GM21390 (cell line): ENCODE measurements at regions not wholly inside any gene's neighbourhood (a gene's known extent, or its start where the extent isn't known, plus 50 kb on each side); places are given as distances from the start of the nearest gene placed in this dataset.
"Not testable (repeated sequence)": the region's sequence is repeated elsewhere in the genome, so short reads cannot be mapped to it uniquely, and the experiment has no call there.

Experiments
- ATAC-seq: cut with Tn5 transposase; IDR thresholded peaks from one replicate; pipeline ENCODE4 v1.9.1; 2021; ENCODE audit not compliant: unreplicated experiment

DNA sequence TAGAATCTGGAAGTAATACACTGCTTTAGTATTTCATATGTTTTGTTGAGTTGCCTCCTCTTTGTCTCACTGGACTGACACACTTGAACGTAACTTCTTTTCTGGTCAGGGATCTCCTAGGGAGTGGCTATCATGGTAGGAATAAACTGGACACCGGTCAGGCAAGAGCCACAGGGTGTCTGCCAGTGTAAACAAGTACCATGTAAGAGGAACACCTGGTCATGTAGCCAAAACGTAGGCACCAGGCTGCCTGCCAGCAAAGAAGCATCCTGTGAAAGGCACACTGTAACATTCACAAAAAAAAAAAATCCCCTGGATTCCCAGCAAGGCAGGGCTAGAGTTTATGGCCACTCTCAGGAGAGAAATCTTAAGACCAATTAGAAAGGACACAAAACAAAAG is 372.8 kb upstream of the RND3 start:
- no peak for ATAC-seq

DNA sequence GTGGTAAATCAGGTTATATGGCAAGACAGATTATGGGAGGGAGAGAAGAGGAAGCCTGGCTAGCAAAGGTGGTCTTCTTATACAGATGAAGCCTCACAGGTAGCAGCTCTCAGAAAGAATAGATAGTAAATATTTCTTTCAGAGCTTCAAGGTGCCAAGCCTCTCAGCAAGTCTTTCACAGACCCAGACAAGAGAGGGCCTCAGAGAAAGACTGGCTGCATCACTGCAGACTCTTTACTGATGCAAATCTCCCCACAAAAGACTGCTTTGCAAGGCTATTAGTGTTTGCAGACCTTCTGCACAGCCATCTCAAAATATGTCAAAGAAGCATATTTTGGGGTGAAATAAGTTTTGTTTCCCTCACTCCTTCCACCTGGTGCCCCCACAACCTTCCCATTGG is 372.4 kb upstream of the RND3 start:
- no peak for ATAC-seq

DNA sequence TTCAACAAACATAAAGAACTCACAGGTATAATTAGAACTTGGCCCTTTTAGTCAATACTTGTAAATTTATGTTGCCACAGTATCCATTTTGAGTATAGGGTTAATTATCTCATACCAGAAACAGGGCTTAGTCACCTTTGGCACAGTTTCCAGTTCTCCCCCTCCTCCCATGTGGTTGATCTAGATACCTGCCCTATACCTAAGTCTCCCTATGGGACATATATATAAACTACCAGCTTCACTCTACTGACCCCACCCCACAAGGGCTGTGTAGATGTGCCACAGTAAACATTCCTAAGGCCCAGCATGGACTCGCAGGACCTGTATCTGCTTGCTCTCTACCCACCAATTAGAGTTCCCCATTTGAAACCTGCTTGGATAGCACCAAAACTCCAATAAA is 371.7 kb upstream of the RND3 start:
- no peak for ATAC-seq

DNA sequence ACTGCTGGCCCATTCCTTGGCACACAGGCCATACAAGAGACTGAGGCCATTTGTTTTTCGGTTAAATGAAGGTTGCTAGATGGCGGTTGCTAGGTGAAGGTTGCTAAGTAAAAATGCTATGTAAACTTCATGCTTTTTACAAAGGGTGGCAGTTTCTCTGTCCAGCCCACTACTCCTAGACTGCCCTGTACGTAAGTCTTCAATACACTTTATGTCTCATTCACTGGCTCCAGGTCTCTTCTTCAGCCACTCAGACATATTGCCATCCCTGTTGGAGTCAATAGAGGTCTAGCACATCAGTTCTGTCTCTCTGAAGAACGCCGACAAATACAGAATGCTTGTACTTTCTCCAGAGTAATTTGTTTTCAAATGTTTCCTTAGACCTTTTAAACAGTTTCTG is 370.9 kb upstream of the RND3 start:
- no peak for ATAC-seq

DNA sequence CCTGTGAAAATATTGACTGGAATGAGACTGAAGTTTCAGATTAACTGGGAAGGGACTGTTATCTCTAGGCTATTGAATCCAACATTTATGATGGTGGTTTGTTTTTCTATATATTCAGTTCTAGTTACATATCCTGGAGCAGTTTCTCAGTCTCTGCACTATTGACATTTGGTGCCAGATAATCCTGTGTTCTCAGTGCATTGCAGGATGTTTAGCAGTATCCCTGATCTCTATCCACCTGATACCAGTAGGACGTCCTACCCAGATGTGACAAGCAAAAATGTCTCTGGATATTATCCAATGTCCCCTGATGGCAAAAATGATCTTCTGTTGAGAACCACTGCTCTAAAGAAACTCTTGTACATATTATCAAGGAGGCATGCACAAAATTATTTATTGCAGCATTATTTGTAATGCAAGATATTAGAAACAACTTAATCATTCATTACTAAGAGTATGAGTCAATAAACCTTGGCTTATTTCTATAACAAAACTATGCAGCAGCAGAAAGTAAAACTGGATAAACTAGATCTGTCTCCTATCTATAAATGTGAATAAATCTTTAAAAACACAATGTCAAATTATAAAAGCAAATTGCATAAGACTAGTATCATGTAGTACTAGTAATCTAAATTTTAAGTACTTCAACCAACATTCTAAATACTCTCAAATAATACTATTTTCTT is 369.3 kb upstream of the RND3 start:
- ATAC-seq = no peak

DNA sequence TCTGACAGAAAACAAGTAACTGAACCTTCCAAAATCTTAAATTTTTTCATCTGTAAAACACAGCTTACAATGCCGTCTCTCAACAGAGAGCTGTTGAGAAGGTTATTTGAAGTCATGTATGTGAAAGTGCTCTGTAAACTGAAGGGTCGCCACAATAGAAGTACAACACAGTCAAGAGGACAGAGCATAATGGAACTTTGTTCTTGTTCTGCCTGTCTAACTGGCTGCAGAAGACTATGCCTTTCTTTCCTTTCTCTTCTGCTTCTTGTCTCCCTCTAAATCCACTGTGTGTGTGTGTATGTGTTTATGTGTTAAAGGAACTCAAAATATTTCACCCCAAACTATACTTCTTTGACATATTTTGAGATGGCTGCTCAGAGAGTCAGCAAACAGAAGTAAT is 365.8 kb upstream of the RND3 start:
- ATAC-seq = no peak

DNA sequence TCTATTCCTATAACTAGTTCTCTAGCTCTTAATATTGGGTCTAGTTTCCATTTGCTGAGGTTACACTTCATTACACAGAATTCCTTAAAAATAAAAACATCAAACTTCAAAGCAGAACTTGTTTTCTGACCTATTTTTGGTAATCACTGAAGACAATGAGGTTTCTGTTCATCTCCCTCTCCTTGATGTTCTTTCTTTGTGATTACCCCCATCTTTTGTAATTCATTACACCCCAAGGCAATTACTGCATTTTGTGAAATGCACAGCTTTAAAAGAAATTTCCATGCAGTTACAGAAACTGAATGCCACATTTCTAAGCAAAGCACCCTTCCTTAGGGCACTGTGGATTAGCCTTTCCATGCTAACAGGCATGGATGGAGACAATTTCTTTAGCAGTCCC is 363.2 kb upstream of the RND3 start:
- no peak for ATAC-seq

DNA sequence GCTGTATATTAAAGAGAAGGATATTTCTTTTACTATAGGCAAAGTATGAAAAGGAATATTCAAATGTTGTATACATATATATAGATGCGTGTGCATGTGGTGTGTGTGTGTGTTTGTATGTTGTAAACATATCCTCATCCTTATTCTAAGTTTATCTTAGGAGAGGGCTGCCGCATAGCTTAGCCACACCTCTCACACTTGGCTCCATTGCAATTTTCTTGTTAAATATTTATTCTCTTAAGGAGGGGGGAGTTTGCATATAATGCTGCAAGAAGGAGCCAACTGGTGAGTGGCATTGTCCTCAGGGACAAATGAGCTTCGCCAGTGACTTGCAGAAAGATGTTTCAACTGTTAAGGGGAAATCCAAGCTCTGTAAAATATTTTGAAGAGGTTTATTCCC is 360.1 kb upstream of the RND3 start:
- no peak for ATAC-seq

DNA sequence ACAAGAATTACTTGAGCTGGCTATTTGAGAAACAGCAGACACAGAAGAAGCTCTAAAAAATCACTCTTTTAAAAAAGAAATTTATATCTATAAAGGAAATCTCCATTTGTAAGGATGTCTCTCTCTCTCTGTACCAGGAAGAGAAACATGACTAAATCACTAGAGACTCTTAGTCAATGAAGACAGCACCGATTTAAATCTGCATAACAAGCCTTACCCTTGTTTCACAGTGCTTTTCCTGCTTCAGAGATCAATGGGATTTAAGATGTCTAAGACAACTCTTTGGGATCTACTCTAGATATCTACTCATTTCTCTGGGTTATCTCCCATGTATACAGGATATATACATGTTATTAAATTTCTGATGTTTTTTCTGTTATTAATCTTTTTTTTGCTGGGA is 359.2 kb upstream of the RND3 start:
- ATAC-seq = no peak

DNA sequence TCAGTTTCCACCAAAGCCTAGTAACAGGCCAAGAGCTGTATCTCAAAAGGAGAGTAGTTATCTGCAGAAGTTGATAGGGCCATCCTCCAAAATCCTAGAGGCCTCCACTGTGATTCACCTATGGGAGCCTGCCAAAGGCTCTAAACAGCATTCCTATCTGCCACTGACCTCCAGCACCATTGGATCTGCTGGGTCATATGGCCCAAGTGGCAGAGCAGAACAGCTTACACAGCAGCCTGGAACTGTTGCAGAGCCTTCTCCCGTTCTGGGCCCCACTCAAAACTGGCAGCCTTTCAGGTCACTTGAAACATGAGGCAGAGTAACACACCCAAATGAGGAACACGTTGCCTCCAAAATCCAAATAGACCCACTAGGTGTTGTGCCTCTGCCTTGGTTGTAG is 345.2 kb upstream of the RND3 start:
- no peak for ATAC-seq

DNA sequence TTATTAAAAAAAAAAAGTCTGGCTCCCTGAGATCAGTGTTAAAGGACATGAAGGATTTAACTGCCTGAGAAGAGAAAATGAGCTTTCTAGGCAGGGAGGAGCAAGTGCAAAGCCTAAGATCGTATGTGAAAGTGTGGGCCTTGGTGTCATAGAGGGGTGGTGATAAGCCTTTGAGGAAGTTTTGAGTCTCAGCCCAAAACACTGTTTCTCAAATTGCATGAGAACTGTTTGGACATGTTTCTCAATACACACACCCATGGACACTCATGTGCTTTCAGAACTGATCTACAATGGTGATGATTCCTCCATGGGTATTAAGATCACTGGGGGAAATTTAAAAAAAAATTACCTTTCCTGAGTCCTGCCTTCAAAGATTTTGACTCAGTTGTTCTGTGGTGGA is 336.7 kb upstream of the RND3 start:
- no peak for ATAC-seq

DNA sequence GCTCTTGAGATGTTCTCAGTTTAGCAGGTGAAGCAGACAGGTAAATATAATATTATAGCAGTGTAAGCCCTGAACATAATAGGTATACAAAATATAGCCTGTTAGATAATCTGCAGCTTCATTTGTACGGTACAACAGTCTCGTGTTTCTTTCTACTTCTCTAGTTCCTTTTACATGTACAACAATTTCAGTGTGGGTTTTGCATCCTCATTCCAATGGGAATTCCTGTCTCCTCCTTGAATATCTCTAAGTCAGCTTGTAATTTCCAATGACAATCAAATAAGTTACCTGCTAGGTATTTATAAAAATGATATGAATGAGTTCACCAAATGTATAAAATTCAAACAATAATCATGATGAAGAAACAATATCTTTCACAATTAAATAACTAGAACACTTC is 330.0 kb upstream of the RND3 start:
- ATAC-seq = no peak

DNA sequence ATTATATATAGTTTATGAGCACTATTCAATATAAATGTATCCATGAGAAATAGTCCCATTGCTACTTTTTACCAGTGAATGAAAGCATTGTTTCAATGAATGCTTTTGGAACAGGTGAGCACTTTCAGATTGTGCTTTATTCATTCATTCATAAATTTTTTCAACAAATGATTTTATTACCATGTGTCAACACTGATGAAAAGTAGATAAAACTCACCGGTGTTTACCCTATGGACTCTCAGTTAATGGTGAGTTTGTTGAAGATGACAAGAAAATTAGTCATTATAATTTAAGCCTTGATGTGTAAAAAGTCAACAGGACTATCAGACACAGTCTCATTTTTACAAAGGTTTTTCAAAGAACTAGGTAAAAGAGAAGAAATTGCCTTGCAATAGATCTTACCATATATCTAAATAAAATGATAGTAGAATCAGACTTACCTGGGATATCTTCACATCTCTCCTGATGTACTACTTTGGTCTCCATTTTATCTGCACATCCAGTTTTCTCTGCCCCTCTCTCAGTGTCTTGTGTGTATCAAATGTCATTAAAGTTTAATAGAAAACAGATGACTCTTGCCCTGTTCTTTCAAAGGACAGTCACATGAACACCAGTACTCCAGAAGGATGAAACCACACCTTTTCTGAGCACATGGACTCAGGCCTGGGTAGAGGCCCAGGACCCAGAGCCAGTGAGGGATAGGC is 325.3 kb upstream of the RND3 start:
- no peak for ATAC-seq

DNA sequence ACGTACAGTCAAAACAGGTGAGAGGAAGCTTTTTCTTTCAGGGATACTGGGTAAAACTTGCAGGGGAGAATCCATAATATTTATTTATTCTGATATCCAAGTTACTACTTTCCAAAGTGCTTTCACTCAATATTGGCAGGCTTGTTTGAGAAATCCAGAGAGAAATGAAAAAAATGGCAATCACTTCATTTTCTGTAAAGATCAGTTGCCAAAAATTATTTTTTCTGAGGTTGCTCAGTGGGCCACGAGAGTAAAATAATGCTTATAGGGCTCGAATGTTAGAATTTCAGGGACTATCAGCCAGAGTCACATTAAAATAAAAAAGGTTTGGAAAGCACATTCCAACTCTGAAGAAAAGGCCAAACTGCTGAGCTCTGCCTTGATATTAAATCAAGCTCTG is 324.6 kb upstream of the RND3 start:
- no peak for ATAC-seq

DNA sequence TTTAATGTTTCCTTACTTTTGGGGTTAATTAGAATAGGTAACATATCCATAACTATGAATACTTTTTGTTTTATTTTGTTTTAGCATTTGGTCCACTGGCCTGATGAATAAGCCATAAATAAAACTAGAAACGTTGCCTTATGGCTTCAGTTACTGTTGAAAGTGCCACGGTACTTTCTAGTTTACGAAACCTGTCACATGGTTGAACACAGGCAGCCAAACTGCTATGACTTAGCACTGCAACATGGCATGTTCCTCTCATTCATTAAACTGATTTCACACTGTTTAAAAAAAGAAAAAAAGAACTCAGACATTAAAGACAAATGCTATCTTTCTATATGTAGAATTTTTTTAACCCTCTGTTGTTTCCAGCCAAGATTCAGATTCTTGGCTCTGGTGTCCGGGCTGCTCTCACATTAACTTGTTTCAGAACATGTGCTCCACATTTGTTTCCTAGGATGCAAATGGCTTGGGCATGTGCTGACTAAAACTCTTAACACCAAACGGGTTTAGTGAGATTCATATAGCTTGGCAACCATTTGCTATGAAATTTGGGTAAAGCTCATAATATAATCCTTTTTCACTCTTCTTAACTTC is 323.9 kb upstream of the RND3 start:
- peak; percentile 57 for ATAC-seq

DNA sequence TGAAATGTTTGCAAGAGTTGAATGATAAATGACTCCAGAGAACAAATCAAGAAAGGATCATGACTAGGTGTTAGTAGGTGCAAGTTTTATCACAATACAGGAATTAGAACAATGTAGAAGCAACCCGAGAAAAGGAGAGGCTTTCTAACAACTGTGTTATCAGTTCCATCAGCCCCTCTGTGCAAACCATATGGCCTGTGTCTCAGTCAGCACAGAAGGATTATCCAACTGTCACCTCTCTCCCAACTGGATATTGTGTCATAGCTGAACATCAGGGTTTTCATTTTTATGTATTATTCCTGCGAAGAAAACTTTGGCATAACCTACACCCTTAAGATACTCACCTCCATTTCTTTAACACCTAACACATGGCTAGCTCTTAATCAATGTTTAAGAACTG is 321.6 kb upstream of the RND3 start:
- no peak for ATAC-seq

DNA sequence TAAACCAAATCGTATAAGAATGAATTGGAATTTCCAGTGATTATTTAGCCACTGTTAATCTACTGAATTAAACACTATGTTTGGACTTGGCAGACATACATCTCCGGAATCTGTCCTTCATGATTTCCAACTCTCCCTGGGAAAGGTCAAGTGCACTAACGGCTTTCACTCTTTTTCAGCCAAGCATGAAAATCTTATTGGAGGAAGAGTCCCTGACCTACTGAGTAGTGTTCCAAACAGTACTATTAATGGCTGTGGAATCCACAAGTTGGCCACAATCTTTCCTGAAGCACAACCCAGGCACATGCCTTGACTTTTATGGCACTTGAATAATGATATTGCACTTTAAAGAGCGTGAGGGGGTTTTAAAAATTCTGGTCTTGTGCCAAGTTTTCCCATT is 318.9 kb upstream of the RND3 start:
- no peak for ATAC-seq

DNA sequence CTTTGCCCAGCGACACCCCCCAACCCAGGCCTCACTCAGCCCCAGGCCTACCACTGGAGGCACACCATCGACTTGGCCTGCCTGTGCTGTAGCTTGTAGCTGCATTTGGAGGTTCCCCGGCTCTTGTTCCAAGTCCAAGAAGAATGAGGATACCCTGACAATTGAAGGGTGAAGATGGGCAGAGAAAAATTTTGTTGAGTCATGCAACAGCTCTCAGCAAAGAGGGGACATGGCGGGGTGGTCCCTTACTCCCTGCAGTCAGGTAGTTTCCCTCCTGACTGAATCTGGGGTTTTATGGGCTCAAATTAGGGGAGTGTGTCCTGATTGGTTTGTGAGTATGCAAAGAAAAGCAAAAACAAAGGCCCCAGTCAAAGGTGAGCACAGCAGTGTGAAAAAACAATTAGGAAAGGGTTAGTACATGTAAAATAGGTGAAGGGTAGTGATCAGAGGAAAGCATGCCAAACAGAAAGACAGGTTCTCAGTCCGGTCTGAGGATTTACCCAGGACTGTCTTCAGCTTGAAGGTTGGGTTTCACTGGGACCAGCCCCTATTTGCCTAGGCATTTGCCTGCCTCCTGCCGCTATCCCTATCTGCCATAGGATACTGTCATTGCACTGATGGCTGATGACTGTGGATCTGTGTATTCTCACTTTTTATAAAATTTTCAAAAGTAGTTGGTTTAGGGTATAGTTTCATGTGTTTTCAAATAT is 316.4 kb upstream of the RND3 start:
- ATAC-seq = no peak

DNA sequence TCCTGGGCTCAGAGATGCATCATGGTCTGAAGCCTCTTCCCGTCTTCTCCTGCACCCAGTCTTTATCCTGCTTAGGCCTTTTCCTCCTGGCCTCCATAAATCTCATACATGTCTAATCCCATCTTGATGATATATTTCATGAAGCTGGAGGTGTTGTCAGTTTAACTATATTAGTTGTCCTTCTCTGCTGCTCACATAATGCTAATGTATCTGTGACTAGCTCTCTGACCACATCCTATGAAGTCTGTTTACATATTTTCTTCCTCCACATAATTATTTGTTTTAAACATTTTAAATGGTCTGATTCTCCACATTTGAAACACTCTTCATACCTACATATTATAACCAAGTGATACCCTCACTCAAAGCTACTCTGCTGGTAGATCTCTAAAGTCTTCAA is 315.2 kb upstream of the RND3 start:
- no peak for ATAC-seq

DNA sequence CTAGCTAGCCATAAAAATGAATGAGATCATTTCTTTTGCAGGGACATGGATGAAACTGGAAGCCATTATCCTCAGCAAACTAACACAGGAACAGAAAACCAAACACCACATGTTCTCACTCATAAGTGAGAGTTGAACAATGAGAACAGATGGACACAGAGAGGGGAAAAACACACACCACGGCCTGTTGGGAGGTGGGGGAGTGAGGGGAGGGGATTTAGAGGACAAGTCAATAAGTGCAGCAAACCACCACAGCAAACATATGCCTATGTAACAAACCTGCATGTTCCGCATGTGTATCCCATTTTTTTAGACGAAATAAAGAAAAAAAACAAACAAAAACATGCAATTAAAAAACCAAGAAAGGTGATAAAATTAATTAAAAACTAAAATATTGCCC is 308.8 kb upstream of the RND3 start:
- not testable (repeated sequence) for ATAC-seq

DNA sequence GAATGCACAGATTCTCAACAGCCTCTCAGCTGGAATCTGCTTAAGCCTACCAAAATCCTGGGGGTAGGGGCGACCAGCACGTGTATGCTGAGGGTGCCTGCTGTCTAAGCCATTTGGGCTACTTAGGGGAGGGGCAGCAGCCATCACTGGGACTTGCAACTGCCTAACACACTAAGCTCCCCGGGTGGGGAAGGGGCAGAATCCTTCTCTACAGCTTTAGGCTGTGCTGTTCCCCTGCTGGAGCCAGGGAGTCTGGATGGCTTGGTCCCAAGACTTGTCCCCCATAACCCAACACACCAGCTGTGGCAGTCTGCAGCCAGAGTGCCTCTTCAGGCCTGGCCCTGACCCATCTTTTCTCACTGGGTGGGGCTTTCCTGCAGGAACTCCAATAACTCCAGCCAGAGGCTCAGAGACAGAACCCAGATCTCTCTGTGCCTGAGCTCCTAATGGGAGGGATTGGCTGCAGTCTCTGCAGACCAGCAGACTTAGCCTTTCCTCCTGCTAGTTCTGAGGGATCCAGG is 305.4 kb upstream of the RND3 start:
- ATAC-seq = no peak

DNA sequence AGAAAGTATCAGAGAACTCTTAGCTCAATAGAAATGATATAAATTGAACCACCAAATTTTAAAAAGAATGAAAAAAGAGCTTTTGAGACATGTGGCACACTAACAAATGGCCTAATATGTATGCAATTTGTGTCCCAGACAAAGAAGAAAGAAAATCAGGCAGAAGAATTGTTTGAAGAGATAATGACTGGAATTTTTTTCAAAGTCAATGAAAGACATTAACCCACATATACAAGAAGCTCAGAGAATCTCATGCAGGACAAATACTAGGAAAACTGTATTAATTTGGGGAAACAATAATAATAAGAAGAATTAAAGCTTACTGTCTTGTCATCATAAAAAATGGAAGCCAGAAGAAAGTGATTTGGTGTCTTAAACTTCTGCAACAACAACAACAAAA is 304.1 kb upstream of the RND3 start:
- no peak for ATAC-seq
